Stimulated activated naive CD8-positive, alpha-beta T cell treated with anti-CD3 and anti-CD28 coated beads, Interleukin-15, Interleukin-2, amounts not matched to agents 100 U/mL and 50 U/mL, for 24 hours (primary cell): ENCODE measurements at regions not wholly inside any gene's neighbourhood (a gene's known extent, or its start where the extent isn't known, plus 50 kb on each side); places are given as distances from the start of the nearest gene placed in this dataset.
"Not testable (repeated sequence)": the region's sequence is repeated elsewhere in the genome, so short reads cannot be mapped to it uniquely, and the experiment has no call there.

ENCODE experiments used
- ATAC-seq: fragments of 150-1000 bp; cut with Tn5 transposase; one replicate; pipeline ENCODE4 v1.10.0; 2021
- DNase-seq: peaks from one replicate; pipeline ENCODE4 v3.0.0; 2021

GRCh38 chr12:103011974-103012763, 54.7 kb downstream of the ASCL1 start:
- no peak for ATAC-seq

GRCh38 chr12:103012884-103013283, 55.4 kb downstream of the ASCL1 start:
- DNase-seq (no peak), ATAC-seq (no peak)

More at GRCh38 chr12:103011974-103012763, 54.7 kb downstream of the ASCL1 start:
- DNase-seq = no peak

- DNase-seq = no peak
- no peak for ATAC-seq
Measured at GRCh38 chr12:103013741-103014300, 56.3 kb downstream of the ASCL1 start.

- no peak for DNase-seq
- no peak for ATAC-seq
Measured at GRCh38 chr12:103016381-103016780, 58.9 kb downstream of the ASCL1 start.

- ATAC-seq (no peak), DNase-seq (no peak)
Measured at GRCh38 chr12:103020839-103021238, 63.4 kb downstream of the ASCL1 start.

- ATAC-seq (no peak), DNase-seq (no peak)
Measured at GRCh38 chr12:103021538-103022218, 64.2 kb downstream of the ASCL1 start.

- DNase-seq (no peak), ATAC-seq (no peak)
Measured at GRCh38 chr12:103024650-103025049, 67.2 kb downstream of the ASCL1 start.

GRCh38 chr12:103026643-103027042, 69.2 kb downstream of the ASCL1 start:
- not testable (repeated sequence) for ATAC-seq, DNase-seq

- ATAC-seq (no peak), DNase-seq (no peak)
Measured at GRCh38 chr12:103028881-103029639, 71.6 kb downstream of the ASCL1 start.

- DNase-seq (no peak), ATAC-seq (no peak)
Measured at GRCh38 chr12:103036581-103037214, 79.2 kb downstream of the ASCL1 start.

- ATAC-seq (no peak), DNase-seq (no peak)
Measured at GRCh38 chr12:103043531-103044486, 86.3 kb downstream of the ASCL1 start.

GRCh38 chr12:103046154-103046553, 88.7 kb downstream of the ASCL1 start:
- DNase-seq = no peak
- ATAC-seq = no peak

- DNase-seq = no peak
- no peak for ATAC-seq
Measured at GRCh38 chr12:103050273-103050672, 92.8 kb downstream of the ASCL1 start.

- DNase-seq (no peak), ATAC-seq (no peak)
Measured at GRCh38 chr12:103053089-103053488, 95.6 kb downstream of the ASCL1 start.

GRCh38 chr12:103073630-103074029, 116.2 kb downstream of the ASCL1 start:
- no peak for ATAC-seq
- no peak for DNase-seq

- no peak for DNase-seq
- ATAC-seq = no peak
Measured at GRCh38 chr12:103075848-103076247, 118.4 kb downstream of the ASCL1 start.

- DNase-seq (no peak), ATAC-seq (no peak)
Measured at GRCh38 chr12:103077108-103077773, 119.8 kb downstream of the ASCL1 start.

- DNase-seq = no peak
- ATAC-seq = no peak
Measured at GRCh38 chr12:103085541-103085940, 128.1 kb downstream of the ASCL1 start.

GRCh38 chr12:103086471-103086870, 129.0 kb downstream of the ASCL1 start:
- ATAC-seq (no peak), DNase-seq (no peak)

- no peak for ATAC-seq
- no peak for DNase-seq
Measured at GRCh38 chr12:103093499-103094106, 136.1 kb downstream of the ASCL1 start.
